ENCODE measurements at regions not wholly inside any gene's neighbourhood (a gene's known extent, or its start where the extent isn't known, plus 50 kb on each side); places are given as distances from the start of the nearest gene placed in this dataset.

DNA sequence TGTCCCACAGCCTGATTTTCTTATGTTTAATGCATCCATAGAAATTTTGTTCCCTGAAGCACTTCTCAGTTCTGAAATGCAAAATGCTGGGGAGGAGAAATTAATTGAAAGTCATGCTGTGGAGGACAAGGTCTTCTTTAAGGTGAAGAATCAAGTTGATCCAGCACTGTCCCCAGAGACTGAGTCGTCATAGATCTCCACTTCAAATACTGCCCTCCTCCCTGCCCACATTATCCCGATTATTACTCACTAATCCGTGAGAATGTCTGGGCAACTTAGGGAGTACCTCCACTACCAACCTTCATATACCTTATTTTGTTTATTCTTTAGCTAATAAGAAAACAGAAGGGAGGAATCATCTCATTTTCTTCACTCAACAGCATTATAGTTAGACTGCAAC, 70.0 kb upstream of the FMN2 start:
- Histone ChIP-seq H3K36me3 (no peaks in the 10 kb centered on the region), H3K4me1 (no peaks in the 10 kb centered on the region), H3K27ac (no peak overlapping the region), H3K27me3 (no peaks in the 10 kb centered on the region), H3K9me3 (peaks cover 0 to 24% (median 0%) of the 10 kb centered on the region in 3 donors), H3K4me3 (no peak overlapping the region)
- no peak for TF ChIP-seq POLR2AphosphoS5 (IDR thresholded peaks at IDR 0.05)
- TF ChIP-seq EP300 (IDR thresholded peaks at IDR 0.05), result no peak
- TF ChIP-seq, protein P1, sequence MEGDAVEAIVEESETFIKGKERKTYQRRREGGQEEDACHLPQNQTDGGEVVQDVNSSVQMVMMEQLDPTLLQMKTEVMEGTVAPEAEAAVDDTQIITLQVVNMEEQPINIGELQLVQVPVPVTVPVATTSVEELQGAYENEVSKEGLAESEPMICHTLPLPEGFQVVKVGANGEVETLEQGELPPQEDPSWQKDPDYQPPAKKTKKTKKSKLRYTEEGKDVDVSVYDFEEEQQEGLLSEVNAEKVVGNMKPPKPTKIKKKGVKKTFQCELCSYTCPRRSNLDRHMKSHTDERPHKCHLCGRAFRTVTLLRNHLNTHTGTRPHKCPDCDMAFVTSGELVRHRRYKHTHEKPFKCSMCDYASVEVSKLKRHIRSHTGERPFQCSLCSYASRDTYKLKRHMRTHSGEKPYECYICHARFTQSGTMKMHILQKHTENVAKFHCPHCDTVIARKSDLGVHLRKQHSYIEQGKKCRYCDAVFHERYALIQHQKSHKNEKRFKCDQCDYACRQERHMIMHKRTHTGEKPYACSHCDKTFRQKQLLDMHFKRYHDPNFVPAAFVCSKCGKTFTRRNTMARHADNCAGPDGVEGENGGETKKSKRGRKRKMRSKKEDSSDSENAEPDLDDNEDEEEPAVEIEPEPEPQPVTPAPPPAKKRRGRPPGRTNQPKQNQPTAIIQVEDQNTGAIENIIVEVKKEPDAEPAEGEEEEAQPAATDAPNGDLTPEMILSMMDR (IDR thresholded peaks at IDR 0.05), result no peak
- TF ChIP-seq POLR2A (IDR thresholded peaks at IDR 0.05), result no peak
- WGBS, 2 donors (ENCODE audit: low coverage in 1 of 2), result 68 to 88% methylated on average over 3 of the region's 3 CpGs
- no peak for ATAC-seq

- Histone ChIP-seq H3K4me3 (no peak overlapping the region), H3K27me3 (no peaks in the 10 kb centered on the region), H3K36me3 (no peaks in the 10 kb centered on the region), H3K27ac (no peak overlapping the region), H3K4me1 (no peaks in the 10 kb centered on the region), H3K9me3 (no peaks in the 10 kb centered on the region)
- TF ChIP-seq EP300 (IDR thresholded peaks at IDR 0.05), result no peak
- TF ChIP-seq, protein P1 (IDR thresholded peaks at IDR 0.05), result peak; percentile 57 to 83 (median 70)
- no peak for TF ChIP-seq POLR2A (IDR thresholded peaks at IDR 0.05)
- WGBS, 2 donors (ENCODE audit: low coverage in 1 of 2), result 3 to 5% methylated on average over 3 to 5 of the region's 5 CpGs
- peak; percentile 63 for ATAC-seq
Measured at GRCh38 chr1:240027059-240027462, 64.6 kb upstream of the FMN2 start.

- 57 to 100% methylated on average over 2 to 3 of the region's 3 CpGs for WGBS, 2 donors (ENCODE audit: low coverage in 1 of 2)
- ATAC-seq, result no peak
- Histone ChIP-seq H3K36me3 (no peaks in the 10 kb centered on the region), H3K4me1 (no peaks in the 10 kb centered on the region), H3K27me3 (no peaks in the 10 kb centered on the region), H3K9me3 (no peaks in the 10 kb centered on the region), H3K27ac (no peak overlapping the region), H3K4me3 (no peak overlapping the region)
- TF ChIP-seq POLR2AphosphoS5 (IDR thresholded peaks at IDR 0.05) (no peak), EP300 (IDR thresholded peaks at IDR 0.05) (no peak), POLR2A (IDR thresholded peaks at IDR 0.05) (no peak)
- TF ChIP-seq, protein P1 (IDR thresholded peaks at IDR 0.05), result no peak
Measured at GRCh38 chr1:240029418-240029817, 62.3 kb upstream of the FMN2 start.

DNA sequence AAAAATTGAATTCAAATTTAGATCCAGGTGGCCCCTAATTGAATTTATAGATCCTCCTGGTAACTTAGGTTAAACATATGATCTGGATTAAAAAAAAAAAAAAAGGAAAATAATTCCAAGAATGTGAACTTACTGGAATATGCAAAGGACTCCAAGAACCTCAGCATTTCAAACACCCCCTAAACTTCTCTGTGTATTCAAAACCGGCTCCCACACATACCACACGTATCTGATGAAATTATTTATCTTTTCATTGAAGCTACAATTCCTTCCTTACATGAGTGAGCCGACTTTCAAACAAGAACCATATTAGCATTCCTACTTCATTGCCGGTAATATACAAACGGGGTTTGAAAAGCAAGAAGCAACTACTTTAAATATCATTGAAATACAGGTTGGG, 61.4 kb upstream of the FMN2 start:
- Histone ChIP-seq H3K27ac (no peak overlapping the region), H3K9me3 (no peaks in the 10 kb centered on the region), H3K4me1 (no peaks in the 10 kb centered on the region), H3K4me3 (no peak overlapping the region), H3K36me3 (no peaks in the 10 kb centered on the region), H3K27me3 (no peaks in the 10 kb centered on the region)
- no peak for ATAC-seq
- 68 to 75% methylated on average over 5 of the region's 5 CpGs for WGBS, 2 donors (ENCODE audit: low coverage in 1 of 2)
- TF ChIP-seq POLR2A (IDR thresholded peaks at IDR 0.05) (no peak), POLR2AphosphoS5 (IDR thresholded peaks at IDR 0.05) (no peak), EP300 (IDR thresholded peaks at IDR 0.05) (no peak)
- TF ChIP-seq, protein P1 (IDR thresholded peaks at IDR 0.05), result no peak

DNA sequence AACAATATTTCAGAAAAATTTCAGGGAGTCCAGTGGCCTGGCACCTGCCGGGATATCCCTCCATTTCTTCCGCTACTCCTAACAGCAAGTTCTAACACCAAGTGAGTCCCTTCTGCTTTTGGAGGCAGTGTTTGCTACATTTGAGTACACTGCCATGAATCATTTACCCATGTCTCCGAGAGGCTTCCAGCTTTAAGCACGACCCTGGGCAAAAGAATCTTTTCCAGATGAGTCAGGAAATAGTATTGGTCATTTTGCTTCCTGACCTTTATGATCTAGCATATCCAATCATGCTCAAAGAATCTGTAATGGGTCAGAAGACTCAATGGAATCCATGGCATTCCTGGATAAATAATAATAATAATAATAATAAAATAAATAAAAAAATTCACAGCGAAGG, 60.7 kb upstream of the FMN2 start:
- H3K36me3 ChIP-seq, result no peaks in the 10 kb centered on the region
- H3K27ac ChIP-seq, result no peak overlapping the region
- H3K4me1 ChIP-seq, result no peaks in the 10 kb centered on the region
- H3K9me3 ChIP-seq, result no peaks in the 10 kb centered on the region
- ATAC-seq, result no peak
- 64 to 87% methylated on average over 4 to 5 of the region's 5 CpGs for WGBS, 2 donors (ENCODE audit: low coverage in 1 of 2)
- H3K4me3 ChIP-seq, result no peak overlapping the region
- TF ChIP-seq POLR2A (IDR thresholded peaks at IDR 0.05) (no peak), POLR2AphosphoS5 (IDR thresholded peaks at IDR 0.05) (no peak), EP300 (IDR thresholded peaks at IDR 0.05) (no peak)
- TF ChIP-seq, protein P1 (IDR thresholded peaks at IDR 0.05), result no peak
- H3K27me3 ChIP-seq, result no peaks in the 10 kb centered on the region
